ENCODE measurements at regions not wholly inside any gene's neighbourhood (a gene's known extent, or its start where the extent isn't known, plus 50 kb on each side); places are given as distances from the start of the nearest gene placed in this dataset.

- no peak for TF ChIP-seq CTCF (IDR thresholded peaks at IDR 0.05; ENCODE audit: insufficient read depth, low read depth, low read length)
- no peak for TF ChIP-seq EZH2 (IDR thresholded peaks at IDR 0.05; ENCODE audit: insufficient read depth, low read length)
These were observed 1136.8 kb upstream of the TENM3 start for GRCh38 chr4:181106398-181106797.
